RWPE2 (cell line): ENCODE measurements at regions not wholly inside any gene's neighbourhood (a gene's known extent, or its start where the extent isn't known, plus 50 kb on each side); places are given as distances from the start of the nearest gene placed in this dataset.

ENCODE experiments used
- ATAC-seq: fragments of 200-7000 bp; cut with Tn5 transposase; 3 replicates; pipeline ENCODE4 v1.9.1; 2021; ENCODE audit warnings: low read depth
- DNase-seq: peaks from one replicate; pipeline ENCODE4 v3.0.0-alpha.2; 2020; ENCODE audit warnings: low spot score
- H3K27ac ChIP-seq: fragments of 450-650 bp; 2 replicates; pipeline ENCODE4 v1.5.1; 2017; ENCODE audit warnings: mild to moderate bottlenecking; ENCODE audit not compliant: poor library complexity, severe bottlenecking
- H3K27me3 ChIP-seq: fragments of 250-450 bp; sonication (Bioruptor Pico); 2 replicates; pipeline ENCODE4 v1.5.1; 2021; ENCODE audit warnings: mild to moderate bottlenecking, moderate library complexity; ENCODE audit not compliant: insufficient read depth, poor library complexity, severe bottlenecking
- H3K36me3 ChIP-seq: fragments of 250-450 bp; sonication (Bioruptor Pico); 2 replicates; pipeline ENCODE4 v1.5.1; 2020; ENCODE audit warnings: low read depth, mild to moderate bottlenecking, moderate library complexity
- H3K4me1 ChIP-seq: fragments of 250-450 bp; sonication (Bioruptor Pico); 2 replicates; pipeline ENCODE4 v1.5.1; 2021; ENCODE audit warnings: mild to moderate bottlenecking, moderate library complexity; ENCODE audit not compliant: insufficient read depth, poor library complexity, severe bottlenecking
- H3K4me3 ChIP-seq: fragments of 250-450 bp; sonication (Bioruptor Pico); 2 replicates; pipeline ENCODE4 v1.5.1; 2021; ENCODE audit warnings: mild to moderate bottlenecking, moderate library complexity; ENCODE audit not compliant: severe bottlenecking
- H3K9me3 ChIP-seq: fragments of 250-450 bp; sonication (Bioruptor Pico); 2 replicates; pipeline ENCODE4 v1.5.1; 2021; ENCODE audit warnings: mild to moderate bottlenecking, moderate library complexity; ENCODE audit not compliant: severe bottlenecking
- CTCF ChIP-seq: fragments of 450-650 bp; IDR thresholded peaks from one replicate; pipeline ENCODE4 v1.5.1; 2017; ENCODE audit warnings: mild to moderate bottlenecking, moderate library complexity; ENCODE audit not compliant: poor library complexity, severe bottlenecking

GRCh38 chr4:158016511-158016910 lies 156.3 kb downstream of the GASK1B start:
- Histone ChIP-seq H3K9me3 (no peaks in the 10 kb centered on the region), H3K36me3 (no peaks in the 10 kb centered on the region), H3K4me1 (peaks cover 36% of the 10 kb centered on the region), H3K27ac (no peak overlapping the region), H3K4me3 (no peak overlapping the region), H3K27me3 (no peaks in the 10 kb centered on the region)
- ATAC-seq (peak; percentile 26; the same call in 1 of the 3 replicates), DNase-seq (no peak)
- TF ChIP-seq CTCF = no peak

- Histone ChIP-seq H3K4me3 (no peak overlapping the region), H3K36me3 (no peaks in the 10 kb centered on the region), H3K27ac (no peak overlapping the region), H3K27me3 (no peaks in the 10 kb centered on the region), H3K9me3 (no peaks in the 10 kb centered on the region), H3K4me1 (peaks cover 23% of the 10 kb centered on the region)
- DNase-seq = no peak
- ATAC-seq = peak; percentile 81
- TF ChIP-seq CTCF = no peak
Measured at GRCh38 chr4:158015241-158015640, 157.6 kb downstream of the GASK1B start.

- TF ChIP-seq CTCF = no peak
- no peaks in the 10 kb centered on the region for H3K9me3 ChIP-seq
- no peak overlapping the region for H3K27ac ChIP-seq
- H3K4me1 ChIP-seq = peaks cover 15% of the 10 kb centered on the region
- 0 out of 3 replicates have a peak, but pooled peaks have one; percentile 29 for ATAC-seq
- no peak overlapping the region for H3K4me3 ChIP-seq
- no peaks in the 10 kb centered on the region for H3K36me3 ChIP-seq
- no peak for DNase-seq
- no peaks in the 10 kb centered on the region for H3K27me3 ChIP-seq
Measured at GRCh38 chr4:158013858-158014257, 159.0 kb downstream of the GASK1B start.

GRCh38 chr4:158010361-158010760 lies 162.5 kb downstream of the GASK1B start:
- ATAC-seq (no peak), DNase-seq (no peak)
- TF ChIP-seq CTCF = no peak
- Histone ChIP-seq H3K27me3 (no peaks in the 10 kb centered on the region), H3K27ac (no peak overlapping the region), H3K4me3 (no peak overlapping the region), H3K4me1 (peaks cover 15% of the 10 kb centered on the region), H3K36me3 (no peaks in the 10 kb centered on the region), H3K9me3 (no peaks in the 10 kb centered on the region)

DNA sequence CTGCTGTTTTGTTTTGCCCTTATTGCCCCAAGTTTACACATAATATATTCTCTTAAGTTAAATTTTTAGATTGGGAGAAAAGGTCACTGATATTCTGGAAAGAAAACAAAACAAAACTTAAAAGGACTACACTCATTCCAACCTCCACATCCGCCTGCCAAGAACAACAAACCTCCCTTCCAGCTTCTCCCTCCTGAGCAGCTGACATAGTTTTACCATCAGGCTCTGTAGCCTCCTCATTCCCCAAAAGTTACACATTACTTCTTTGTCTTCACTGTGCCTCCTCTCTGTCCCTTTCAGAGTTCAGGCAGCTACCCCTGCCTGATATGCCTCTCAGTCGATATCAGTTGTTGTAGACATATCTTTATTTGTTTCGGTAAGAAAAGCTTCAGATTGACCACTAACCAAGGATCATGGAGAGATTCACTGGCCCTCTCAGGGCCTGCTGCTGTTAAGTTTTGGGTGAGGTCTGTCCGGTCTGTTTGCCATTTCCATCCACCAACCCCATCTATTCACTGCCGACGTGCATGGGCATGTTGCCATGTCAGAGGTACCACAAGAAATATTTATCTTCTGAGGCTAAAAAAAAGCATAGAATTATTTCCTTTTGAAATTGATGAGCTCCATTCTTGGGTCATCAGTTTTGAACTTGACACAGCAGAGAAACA lies 164.1 kb downstream of the GASK1B start:
- no peak overlapping the region for H3K4me3 ChIP-seq
- no peaks in the 10 kb centered on the region for H3K36me3 ChIP-seq
- ATAC-seq (no peak), DNase-seq (no peak)
- no peaks in the 10 kb centered on the region for H3K27me3 ChIP-seq
- no peak overlapping the region for H3K27ac ChIP-seq
- TF ChIP-seq CTCF = no peak
- H3K4me1 ChIP-seq = peaks cover 7% of the 10 kb centered on the region
- H3K9me3 ChIP-seq = no peaks in the 10 kb centered on the region
